ENCODE measurements at regions not wholly inside any gene's neighbourhood (a gene's known extent, or its start where the extent isn't known, plus 50 kb on each side); places are given as distances from the start of the nearest gene placed in this dataset.

DNA sequence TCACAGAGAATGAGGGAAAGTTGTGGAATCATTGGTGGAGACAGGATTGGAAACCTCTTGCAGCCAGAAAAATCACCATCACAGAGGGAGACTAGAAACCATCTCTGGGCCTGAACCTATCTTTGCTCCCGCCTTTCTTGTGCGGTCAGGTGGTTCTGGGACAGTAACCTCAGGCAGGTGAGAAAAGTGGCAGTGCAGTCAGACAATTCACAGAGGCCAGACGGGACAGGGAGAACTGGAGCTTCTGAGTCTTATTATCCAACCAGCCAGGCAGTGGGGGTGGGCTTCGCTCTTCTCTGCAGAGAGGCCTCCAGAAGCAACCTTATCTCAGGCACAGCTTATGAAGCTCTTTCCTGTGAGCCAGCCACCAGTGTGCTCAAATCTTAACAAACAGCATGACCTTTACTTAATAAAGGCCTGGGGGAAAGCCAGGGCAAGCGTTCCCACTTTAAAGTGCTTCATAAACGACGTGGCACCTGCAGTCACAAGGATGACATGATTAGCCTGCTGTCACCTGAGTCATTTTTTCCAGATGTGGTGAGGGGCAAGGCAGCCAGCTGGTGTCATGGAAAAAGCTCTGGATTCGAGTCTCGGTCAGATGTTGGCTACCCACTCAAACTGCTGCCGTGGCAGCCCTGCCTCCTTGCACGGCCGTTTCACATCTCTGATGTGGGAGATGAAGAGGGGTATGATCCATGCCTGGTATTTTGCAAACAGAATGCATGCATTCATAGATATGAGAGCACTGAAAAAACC lies 109.7 kb downstream of the B3GNT2 start:
- H3K27ac ChIP-seq (ENCODE audit: low read length): no peak overlapping the region
- no peaks in the 10 kb centered on the region for H3K79me2 ChIP-seq (replicated peaks; ENCODE audit: insufficient read depth, low read length)
- H2AFZ ChIP-seq (ENCODE audit: low read depth, low read length): no peak overlapping the region
- no peaks in the 10 kb centered on the region for H3F3A ChIP-seq (ENCODE audit: insufficient read depth, low read length, poor library complexity, severe bottlenecking)
- no peaks in the 10 kb centered on the region for H3K9me3 ChIP-seq (ENCODE audit: low read length)
- TF ChIP-seq, protein P1, sequence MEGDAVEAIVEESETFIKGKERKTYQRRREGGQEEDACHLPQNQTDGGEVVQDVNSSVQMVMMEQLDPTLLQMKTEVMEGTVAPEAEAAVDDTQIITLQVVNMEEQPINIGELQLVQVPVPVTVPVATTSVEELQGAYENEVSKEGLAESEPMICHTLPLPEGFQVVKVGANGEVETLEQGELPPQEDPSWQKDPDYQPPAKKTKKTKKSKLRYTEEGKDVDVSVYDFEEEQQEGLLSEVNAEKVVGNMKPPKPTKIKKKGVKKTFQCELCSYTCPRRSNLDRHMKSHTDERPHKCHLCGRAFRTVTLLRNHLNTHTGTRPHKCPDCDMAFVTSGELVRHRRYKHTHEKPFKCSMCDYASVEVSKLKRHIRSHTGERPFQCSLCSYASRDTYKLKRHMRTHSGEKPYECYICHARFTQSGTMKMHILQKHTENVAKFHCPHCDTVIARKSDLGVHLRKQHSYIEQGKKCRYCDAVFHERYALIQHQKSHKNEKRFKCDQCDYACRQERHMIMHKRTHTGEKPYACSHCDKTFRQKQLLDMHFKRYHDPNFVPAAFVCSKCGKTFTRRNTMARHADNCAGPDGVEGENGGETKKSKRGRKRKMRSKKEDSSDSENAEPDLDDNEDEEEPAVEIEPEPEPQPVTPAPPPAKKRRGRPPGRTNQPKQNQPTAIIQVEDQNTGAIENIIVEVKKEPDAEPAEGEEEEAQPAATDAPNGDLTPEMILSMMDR (IDR thresholded peaks at IDR 0.05; ENCODE audit: poor library complexity, severe bottlenecking): no peak
- TF ChIP-seq RAD21 (conservative IDR thresholded peaks at IDR 0.05): no peak
- no peak for TF ChIP-seq TAF1 (IDR thresholded peaks at IDR 0.05; ENCODE audit: low read depth)
- TF ChIP-seq SMC3 (conservative IDR thresholded peaks at IDR 0.05; ENCODE audit: poor library complexity): no peak
- no peak overlapping the region for H3K4me2 ChIP-seq (ENCODE audit: low read length)
- no peaks in the 10 kb centered on the region for H3K36me3 ChIP-seq (ENCODE audit: insufficient read depth, low read length)
- H4K20me1 ChIP-seq (ENCODE audit: insufficient read depth): no peaks in the 10 kb centered on the region
- H3K4me3 ChIP-seq (ENCODE audit: low read length): no peak overlapping the region
- H3K9ac ChIP-seq (ENCODE audit: low read length): no peak overlapping the region
- no peaks in the 10 kb centered on the region for H3K27me3 ChIP-seq (ENCODE audit: insufficient read depth, low read depth, low read length)
- H3K9me2 ChIP-seq (ENCODE audit: insufficient read depth, low read length): no peaks in the 10 kb centered on the region

DNA sequence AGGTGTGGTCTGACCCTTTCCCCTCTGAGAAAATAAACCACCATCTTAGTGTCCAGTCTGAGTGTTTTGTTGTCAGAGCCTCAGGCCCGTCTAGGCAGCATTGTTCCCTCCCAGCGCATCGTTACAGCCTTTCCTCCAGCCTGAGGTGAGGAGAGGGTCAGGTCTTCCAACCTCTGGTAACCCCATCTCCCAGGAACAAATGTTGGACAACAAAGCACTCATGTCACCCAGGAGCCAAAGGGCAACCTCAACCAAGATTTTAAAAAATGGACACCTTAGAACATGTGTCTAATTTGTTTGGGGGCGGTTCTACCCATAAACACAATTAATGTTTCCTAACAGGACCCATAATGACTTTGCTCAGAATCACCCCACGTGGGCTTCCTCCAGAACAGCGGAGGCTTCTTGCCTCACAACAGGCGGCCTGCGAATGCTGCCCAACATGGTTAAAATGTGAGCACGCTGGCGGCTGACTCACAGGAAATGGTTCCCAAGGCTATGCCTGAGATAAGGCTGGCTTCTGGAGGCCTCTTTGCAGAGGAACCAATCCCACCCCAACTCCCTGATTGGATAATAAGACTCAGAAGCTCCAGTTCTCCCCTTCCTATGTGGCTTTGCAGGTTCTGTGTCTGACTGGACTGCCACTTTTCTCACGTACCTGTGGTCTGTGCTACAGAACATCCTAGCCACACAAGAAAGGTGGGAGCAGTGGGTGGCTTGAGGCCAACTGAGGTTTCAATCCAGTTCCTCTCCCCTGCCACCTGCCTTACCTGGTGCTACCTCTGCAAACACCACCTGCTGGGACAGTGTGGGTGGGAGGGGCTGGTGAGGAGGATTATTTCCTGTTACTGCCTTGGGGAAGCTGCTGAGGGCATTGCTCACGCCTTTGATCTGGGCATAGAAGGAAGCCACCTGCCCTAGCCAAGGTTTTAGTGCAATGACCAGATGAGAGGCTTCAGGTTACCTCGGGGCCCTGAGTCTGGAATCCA lies 108.8 kb downstream of the B3GNT2 start:
- Histone ChIP-seq H3K4me2 (ENCODE audit: low read length) (no peak overlapping the region), H3K79me2 (replicated peaks; ENCODE audit: insufficient read depth, low read length) (no peaks in the 10 kb centered on the region), H3K27ac (ENCODE audit: low read length) (no peak overlapping the region), H3K9me2 (ENCODE audit: insufficient read depth, low read length) (no peaks in the 10 kb centered on the region), H3K4me3 (ENCODE audit: low read length) (no peak overlapping the region), H3K36me3 (ENCODE audit: insufficient read depth, low read length) (no peaks in the 10 kb centered on the region), H3K9me3 (ENCODE audit: low read length) (no peaks in the 10 kb centered on the region), H3K27me3 (ENCODE audit: insufficient read depth, low read depth, low read length) (no peaks in the 10 kb centered on the region), H3K9ac (ENCODE audit: low read length) (no peak overlapping the region), H4K20me1 (ENCODE audit: insufficient read depth) (no peaks in the 10 kb centered on the region), H3F3A (ENCODE audit: insufficient read depth, low read length, poor library complexity, severe bottlenecking) (no peaks in the 10 kb centered on the region), H2AFZ (ENCODE audit: low read depth, low read length) (no peak overlapping the region)
- TF ChIP-seq MXI1 (conservative IDR thresholded peaks at IDR 0.05; ENCODE audit: poor library complexity, severe bottlenecking): no peak
- no peak for TF ChIP-seq EZH2 (IDR thresholded peaks at IDR 0.05; ENCODE audit: borderline replicate concordance, insufficient read depth, low read length, poor library complexity, severe bottlenecking)
- TF ChIP-seq, protein P2, sequence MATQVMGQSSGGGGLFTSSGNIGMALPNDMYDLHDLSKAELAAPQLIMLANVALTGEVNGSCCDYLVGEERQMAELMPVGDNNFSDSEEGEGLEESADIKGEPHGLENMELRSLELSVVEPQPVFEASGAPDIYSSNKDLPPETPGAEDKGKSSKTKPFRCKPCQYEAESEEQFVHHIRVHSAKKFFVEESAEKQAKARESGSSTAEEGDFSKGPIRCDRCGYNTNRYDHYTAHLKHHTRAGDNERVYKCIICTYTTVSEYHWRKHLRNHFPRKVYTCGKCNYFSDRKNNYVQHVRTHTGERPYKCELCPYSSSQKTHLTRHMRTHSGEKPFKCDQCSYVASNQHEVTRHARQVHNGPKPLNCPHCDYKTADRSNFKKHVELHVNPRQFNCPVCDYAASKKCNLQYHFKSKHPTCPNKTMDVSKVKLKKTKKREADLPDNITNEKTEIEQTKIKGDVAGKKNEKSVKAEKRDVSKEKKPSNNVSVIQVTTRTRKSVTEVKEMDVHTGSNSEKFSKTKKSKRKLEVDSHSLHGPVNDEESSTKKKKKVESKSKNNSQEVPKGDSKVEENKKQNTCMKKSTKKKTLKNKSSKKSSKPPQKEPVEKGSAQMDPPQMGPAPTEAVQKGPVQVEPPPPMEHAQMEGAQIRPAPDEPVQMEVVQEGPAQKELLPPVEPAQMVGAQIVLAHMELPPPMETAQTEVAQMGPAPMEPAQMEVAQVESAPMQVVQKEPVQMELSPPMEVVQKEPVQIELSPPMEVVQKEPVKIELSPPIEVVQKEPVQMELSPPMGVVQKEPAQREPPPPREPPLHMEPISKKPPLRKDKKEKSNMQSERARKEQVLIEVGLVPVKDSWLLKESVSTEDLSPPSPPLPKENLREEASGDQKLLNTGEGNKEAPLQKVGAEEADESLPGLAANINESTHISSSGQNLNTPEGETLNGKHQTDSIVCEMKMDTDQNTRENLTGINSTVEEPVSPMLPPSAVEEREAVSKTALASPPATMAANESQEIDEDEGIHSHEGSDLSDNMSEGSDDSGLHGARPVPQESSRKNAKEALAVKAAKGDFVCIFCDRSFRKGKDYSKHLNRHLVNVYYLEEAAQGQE (IDR thresholded peaks at IDR 0.05; ENCODE audit: borderline replicate concordance): no peak
- TF ChIP-seq, protein P1 (IDR thresholded peaks at IDR 0.05; ENCODE audit: poor library complexity, severe bottlenecking): no peak
- TF ChIP-seq RAD21 (conservative IDR thresholded peaks at IDR 0.05): no peak
- TF ChIP-seq POLR2AphosphoS5 (IDR thresholded peaks at IDR 0.05): no peak
- TF ChIP-seq TAF1 (IDR thresholded peaks at IDR 0.05; ENCODE audit: low read depth): no peak
- no peak for TF ChIP-seq EP300 (conservative IDR thresholded peaks at IDR 0.05; ENCODE audit: poor library complexity, severe bottlenecking)
- TF ChIP-seq SMC3 (conservative IDR thresholded peaks at IDR 0.05; ENCODE audit: poor library complexity): no peak
